ENCODE measurements at regions not wholly inside any gene's neighbourhood (a gene's known extent, or its start where the extent isn't known, plus 50 kb on each side); places are given as distances from the start of the nearest gene placed in this dataset.
A peak's percentile ranks its signal among the peaks of the same experiment; 100 is the strongest.
"Not testable (repeated sequence)": the region's sequence is repeated elsewhere in the genome, so short reads cannot be mapped to it uniquely, and the experiment has no call there.

GRCh38 chr6:80519811-80520594 lies 413.5 kb downstream of the BCKDHB start:
- Histone ChIP-seq H3K36me3 (ENCODE audit: control insufficient read depth, insufficient read depth, low read length) (no peaks in the 10 kb centered on the region), H3K9me3 (ENCODE audit: control insufficient read depth, low read depth, low read length) (no peaks in the 10 kb centered on the region), H3K4me3 (ENCODE audit: low read length) (no peak overlapping the region), H3K27ac (ENCODE audit: low read length) (no peak overlapping the region), H3K4me1 (ENCODE audit: control insufficient read depth, insufficient read depth, low read length) (no peaks in the 10 kb centered on the region), H3K27me3 (ENCODE audit: control insufficient read depth, insufficient read depth, low read length) (no peaks in the 10 kb centered on the region)
- DNase-seq = no peak
- WGBS (ENCODE audit: insufficient coverage, low lambda C conversion rate) = 90% methylated on average over 2 of the region's 2 CpGs

DNA sequence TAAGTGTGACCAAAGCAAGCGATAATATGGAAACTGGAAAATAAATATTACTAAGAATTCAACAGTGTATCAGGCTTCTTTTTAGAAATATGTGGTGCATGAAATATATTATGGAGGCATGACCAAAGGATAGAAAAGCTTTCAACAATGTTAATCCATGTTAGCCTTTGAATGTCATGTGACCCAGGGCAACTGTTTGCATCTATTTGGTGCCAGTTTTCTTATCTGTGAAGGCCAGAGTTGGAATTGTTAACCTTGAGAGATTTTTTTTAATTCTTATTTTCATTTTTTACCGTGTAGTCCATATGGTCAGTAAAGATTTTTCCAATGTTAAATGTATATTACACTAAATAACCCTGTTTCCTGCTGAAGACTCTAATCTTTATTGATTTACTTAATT lies 411.1 kb downstream of the BCKDHB start:
- Histone ChIP-seq H3K4me3 (ENCODE audit: low read length) (no peak overlapping the region), H3K36me3 (ENCODE audit: control insufficient read depth, insufficient read depth, low read length) (no peaks in the 10 kb centered on the region), H3K9me3 (ENCODE audit: control insufficient read depth, low read depth, low read length) (no peaks in the 10 kb centered on the region), H3K27me3 (ENCODE audit: control insufficient read depth, insufficient read depth, low read length) (no peaks in the 10 kb centered on the region), H3K27ac (ENCODE audit: low read length) (no peak overlapping the region), H3K4me1 (ENCODE audit: control insufficient read depth, insufficient read depth, low read length) (no peaks in the 10 kb centered on the region)
- WGBS (ENCODE audit: insufficient coverage, low lambda C conversion rate) = 30% methylated on average over 2 of the region's 2 CpGs
- no peak for DNase-seq

GRCh38 chr6:80510521-80510920 lies 404.1 kb downstream of the BCKDHB start:
- H3K36me3 ChIP-seq (ENCODE audit: control insufficient read depth, insufficient read depth, low read length); H3K9me3 ChIP-seq (ENCODE audit: control insufficient read depth, low read depth, low read length); H3K27me3 ChIP-seq (ENCODE audit: control insufficient read depth, insufficient read depth, low read length); H3K27ac ChIP-seq (ENCODE audit: low read length); H3K4me1 ChIP-seq (ENCODE audit: control insufficient read depth, insufficient read depth, low read length); DNase-seq; H3K4me3 ChIP-seq (ENCODE audit: low read length): not testable (repeated sequence)
- 100% methylated on average over 1 of the region's 1 CpG for WGBS (ENCODE audit: insufficient coverage, low lambda C conversion rate)

DNA sequence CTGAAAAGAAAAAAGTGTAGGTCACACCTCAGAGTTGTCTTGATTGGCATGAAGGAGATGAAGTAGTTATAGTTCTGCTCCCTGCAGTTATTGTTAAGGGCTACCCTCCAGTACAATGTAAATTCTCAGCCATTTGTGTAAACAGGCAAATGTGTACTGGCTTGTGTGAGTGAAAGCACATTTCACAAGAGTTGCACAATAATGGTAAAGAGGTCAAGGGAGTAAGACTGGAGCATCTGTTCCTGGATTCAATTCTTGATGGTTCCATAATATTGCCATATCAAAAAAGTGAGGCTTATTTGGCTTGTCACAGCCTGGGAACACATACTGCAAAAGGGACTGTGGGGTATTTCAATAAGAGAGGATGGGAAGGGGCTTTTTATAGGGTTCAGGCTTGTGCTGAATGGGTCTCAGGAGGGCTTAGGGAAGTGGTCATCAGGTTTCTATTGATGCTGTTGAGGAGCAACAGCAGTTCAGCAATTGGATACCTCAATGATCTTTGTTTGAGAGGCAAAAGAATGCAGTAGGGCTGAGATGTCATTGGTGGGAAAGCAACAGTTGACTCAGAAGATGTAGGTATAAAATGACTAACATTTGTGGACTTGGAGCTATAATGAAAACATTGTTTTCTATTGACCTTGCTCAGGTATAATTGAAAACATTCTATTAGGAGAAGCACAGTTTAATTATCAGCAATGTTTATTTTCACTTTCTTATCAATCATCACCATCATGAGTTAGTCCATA lies 402.6 kb downstream of the BCKDHB start:
- no peaks in the 10 kb centered on the region for H3K4me1 ChIP-seq (ENCODE audit: control insufficient read depth, insufficient read depth, low read length)
- H3K4me3 ChIP-seq (ENCODE audit: low read length) = no peak overlapping the region
- no peak overlapping the region for H3K27ac ChIP-seq (ENCODE audit: low read length)
- H3K36me3 ChIP-seq (ENCODE audit: control insufficient read depth, insufficient read depth, low read length) = no peaks in the 10 kb centered on the region
- DNase-seq = peak in 1 of 2 donors; percentile 37
- H3K27me3 ChIP-seq (ENCODE audit: control insufficient read depth, insufficient read depth, low read length) = no peaks in the 10 kb centered on the region
- H3K9me3 ChIP-seq (ENCODE audit: control insufficient read depth, low read depth, low read length) = no peaks in the 10 kb centered on the region

- Histone ChIP-seq H3K4me1 (ENCODE audit: control insufficient read depth, insufficient read depth, low read length) (no peaks in the 10 kb centered on the region), H3K27ac (ENCODE audit: low read length) (no peak overlapping the region), H3K36me3 (ENCODE audit: control insufficient read depth, insufficient read depth, low read length) (no peaks in the 10 kb centered on the region), H3K9me3 (ENCODE audit: control insufficient read depth, low read depth, low read length) (no peaks in the 10 kb centered on the region), H3K27me3 (ENCODE audit: control insufficient read depth, insufficient read depth, low read length) (no peaks in the 10 kb centered on the region), H3K4me3 (ENCODE audit: low read length) (no peak overlapping the region)
- no CpG with 5 or more reads among the region's 3 CpGs for WGBS (ENCODE audit: insufficient coverage, low lambda C conversion rate)
- DNase-seq = no peak
Measured at GRCh38 chr6:80504882-80505281, 398.4 kb downstream of the BCKDHB start.

GRCh38 chr6:80503660-80504059 lies 397.2 kb downstream of the BCKDHB start:
- H3K9me3 ChIP-seq (ENCODE audit: control insufficient read depth, low read depth, low read length) = no peaks in the 10 kb centered on the region
- DNase-seq = peak in 1 of 2 donors; percentile 44
- no peak overlapping the region for H3K27ac ChIP-seq (ENCODE audit: low read length)
- H3K36me3 ChIP-seq (ENCODE audit: control insufficient read depth, insufficient read depth, low read length) = no peaks in the 10 kb centered on the region
- no CpG with 5 or more reads among the region's 2 CpGs for WGBS (ENCODE audit: insufficient coverage, low lambda C conversion rate)
- no peak overlapping the region for H3K4me3 ChIP-seq (ENCODE audit: low read length)
- no peaks in the 10 kb centered on the region for H3K4me1 ChIP-seq (ENCODE audit: control insufficient read depth, insufficient read depth, low read length)
- no peaks in the 10 kb centered on the region for H3K27me3 ChIP-seq (ENCODE audit: control insufficient read depth, insufficient read depth, low read length)

GRCh38 chr6:80502871-80503270 lies 396.4 kb downstream of the BCKDHB start:
- Histone ChIP-seq H3K27me3 (ENCODE audit: control insufficient read depth, insufficient read depth, low read length) (no peaks in the 10 kb centered on the region), H3K27ac (ENCODE audit: low read length) (no peak overlapping the region), H3K4me1 (ENCODE audit: control insufficient read depth, insufficient read depth, low read length) (no peaks in the 10 kb centered on the region), H3K9me3 (ENCODE audit: control insufficient read depth, low read depth, low read length) (no peaks in the 10 kb centered on the region), H3K36me3 (ENCODE audit: control insufficient read depth, insufficient read depth, low read length) (no peaks in the 10 kb centered on the region), H3K4me3 (ENCODE audit: low read length) (no peak overlapping the region)
- no peak for DNase-seq
- WGBS (ENCODE audit: insufficient coverage, low lambda C conversion rate) = 83% methylated on average over 1 of the region's 1 CpG

DNA sequence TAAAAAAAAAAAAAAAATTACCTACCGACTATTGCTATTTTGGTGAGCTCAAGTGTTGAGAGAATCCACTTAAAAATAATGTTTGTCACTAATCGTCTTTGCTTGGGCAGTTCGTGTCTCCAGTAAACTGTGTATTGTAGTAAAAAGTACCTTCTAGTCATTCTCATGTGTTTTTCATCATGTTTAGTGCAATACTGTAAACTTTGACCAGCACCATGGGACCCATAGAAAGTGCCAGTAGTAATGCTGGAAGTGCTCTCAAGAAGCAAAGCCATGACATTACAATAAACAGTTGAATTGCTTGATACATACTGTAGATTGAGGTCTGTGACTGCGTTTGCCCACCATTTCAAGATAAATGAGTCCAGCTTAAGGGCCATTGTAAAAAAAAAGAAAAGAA lies 395.2 kb downstream of the BCKDHB start:
- 92% methylated on average over 2 of the region's 4 CpGs for WGBS (ENCODE audit: insufficient coverage, low lambda C conversion rate)
- H3K4me3 ChIP-seq (ENCODE audit: low read length) = no peak overlapping the region

DNA sequence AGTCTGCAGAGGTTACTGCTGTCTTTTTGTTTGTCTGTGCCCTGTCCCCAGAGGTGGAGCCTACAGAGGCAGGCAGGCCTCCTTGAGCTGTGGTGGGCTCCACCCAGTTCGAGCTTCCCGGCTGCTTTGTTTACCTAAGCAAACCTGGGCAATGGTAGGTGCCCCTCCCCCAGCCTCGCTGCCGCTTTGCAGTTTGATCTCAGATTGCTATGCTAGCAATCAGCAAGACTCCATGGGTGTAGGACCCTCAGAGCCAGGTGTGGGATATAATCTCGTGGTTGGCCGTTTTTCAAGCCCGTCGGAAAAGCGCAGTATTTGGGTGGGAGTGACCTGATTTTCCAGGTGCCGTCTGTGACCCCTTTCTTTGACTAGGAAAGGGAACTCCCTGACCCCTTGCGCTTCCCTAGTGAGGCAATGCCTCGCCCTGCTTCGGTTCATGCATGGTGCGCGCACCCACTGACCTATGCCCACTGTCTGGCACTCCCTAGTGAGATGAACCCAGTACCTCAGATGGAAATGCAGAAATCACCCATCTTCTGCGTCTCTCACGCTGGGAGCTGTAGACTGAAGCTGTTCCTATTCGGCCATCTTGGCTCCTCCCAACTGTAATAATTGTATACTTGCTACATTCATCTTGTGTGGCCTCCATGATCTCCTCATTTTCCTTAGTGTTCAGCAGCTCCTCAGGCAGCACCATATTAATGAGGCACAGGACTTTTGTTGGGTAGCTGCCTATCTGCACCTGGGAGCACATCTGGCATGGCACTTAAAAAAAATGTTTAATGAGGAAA lies 391.4 kb downstream of the BCKDHB start:
- not testable (repeated sequence) for H3K27ac ChIP-seq (ENCODE audit: low read length); H3K36me3 ChIP-seq (ENCODE audit: control insufficient read depth, insufficient read depth, low read length); H3K9me3 ChIP-seq (ENCODE audit: control insufficient read depth, low read depth, low read length); H3K4me1 ChIP-seq (ENCODE audit: control insufficient read depth, insufficient read depth, low read length); H3K27me3 ChIP-seq (ENCODE audit: control insufficient read depth, insufficient read depth, low read length); H3K4me3 ChIP-seq (ENCODE audit: low read length)
- DNase-seq = peak in 1 of 2 donors; percentile 46
- WGBS (ENCODE audit: insufficient coverage, low lambda C conversion rate) = no CpG with 5 or more reads among the region's 18 CpGs

More for the DNA sequence above, 395.2 kb downstream of the BCKDHB start:
- Histone ChIP-seq H3K9me3 (ENCODE audit: control insufficient read depth, low read depth, low read length) (no peaks in the 10 kb centered on the region), H3K27me3 (ENCODE audit: control insufficient read depth, insufficient read depth, low read length) (no peaks in the 10 kb centered on the region), H3K36me3 (ENCODE audit: control insufficient read depth, insufficient read depth, low read length) (no peaks in the 10 kb centered on the region), H3K4me1 (ENCODE audit: control insufficient read depth, insufficient read depth, low read length) (no peaks in the 10 kb centered on the region), H3K27ac (ENCODE audit: low read length) (no peak overlapping the region)
- peak; percentile 14 to 60 for DNase-seq

DNA sequence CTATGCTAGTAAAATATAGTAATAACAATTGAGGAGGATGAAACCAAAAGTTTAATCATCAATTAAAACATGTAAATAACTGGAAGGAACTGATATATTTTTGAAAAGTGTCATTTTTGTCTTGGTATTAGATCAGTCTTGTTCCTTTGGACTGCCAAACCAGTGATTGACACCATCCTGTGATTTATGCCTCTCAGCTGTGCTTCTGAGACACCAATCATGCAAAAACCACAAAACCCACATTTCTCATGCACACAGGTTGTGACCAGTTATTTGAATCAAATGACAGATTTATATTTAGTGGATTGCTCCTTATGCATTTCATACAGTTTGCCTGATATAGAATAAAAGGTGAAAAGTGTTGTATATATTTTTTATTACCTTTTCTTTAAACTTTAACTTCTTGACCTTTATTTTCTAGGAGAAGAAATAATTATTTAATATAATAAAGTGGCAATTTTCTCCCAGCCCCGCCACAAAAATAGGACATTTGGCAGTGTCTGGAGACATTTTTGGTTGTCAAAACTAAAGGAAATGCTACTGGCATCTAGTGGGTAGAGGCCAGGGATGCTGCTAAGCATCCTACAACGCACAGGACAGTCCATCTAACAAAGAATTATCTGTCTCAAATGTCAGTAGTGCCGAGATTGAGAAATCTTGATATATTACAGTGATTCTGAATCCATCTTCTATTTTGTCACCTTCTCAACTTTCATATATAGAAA lies 383.6 kb downstream of the BCKDHB start:
- no peak for DNase-seq
- H3K27ac ChIP-seq (ENCODE audit: low read length) = no peak overlapping the region
- H3K27me3 ChIP-seq (ENCODE audit: control insufficient read depth, insufficient read depth, low read length) = no peaks in the 10 kb centered on the region
- no peak overlapping the region for H3K4me3 ChIP-seq (ENCODE audit: low read length)
- no peaks in the 10 kb centered on the region for H3K36me3 ChIP-seq (ENCODE audit: control insufficient read depth, insufficient read depth, low read length)
- H3K4me1 ChIP-seq (ENCODE audit: control insufficient read depth, insufficient read depth, low read length) = no peaks in the 10 kb centered on the region
- WGBS (ENCODE audit: insufficient coverage, low lambda C conversion rate) = 80% methylated on average over 1 of the region's 3 CpGs
- no peaks in the 10 kb centered on the region for H3K9me3 ChIP-seq (ENCODE audit: control insufficient read depth, low read depth, low read length)
